Putamen (tissue), 1 donor: ENCODE measurements at regions not wholly inside any gene's neighbourhood (a gene's known extent, or its start where the extent isn't known, plus 50 kb on each side); places are given as distances from the start of the nearest gene placed in this dataset.
A peak's percentile ranks its signal among the peaks of the same experiment; 100 is the strongest.
"Not testable (repeated sequence)": the region's sequence is repeated elsewhere in the genome, so short reads cannot be mapped to it uniquely, and the experiment has no call there.

ENCODE experiments used
- DNase-seq: peaks from one replicate; pipeline ENCODE4 v3.0.0-alpha.2; 2016; ENCODE audit warnings: low spot score

GRCh38 chr1:218494449-218494852 lies 149.3 kb downstream of the TGFB2 start:
- no peak for DNase-seq

DNA sequence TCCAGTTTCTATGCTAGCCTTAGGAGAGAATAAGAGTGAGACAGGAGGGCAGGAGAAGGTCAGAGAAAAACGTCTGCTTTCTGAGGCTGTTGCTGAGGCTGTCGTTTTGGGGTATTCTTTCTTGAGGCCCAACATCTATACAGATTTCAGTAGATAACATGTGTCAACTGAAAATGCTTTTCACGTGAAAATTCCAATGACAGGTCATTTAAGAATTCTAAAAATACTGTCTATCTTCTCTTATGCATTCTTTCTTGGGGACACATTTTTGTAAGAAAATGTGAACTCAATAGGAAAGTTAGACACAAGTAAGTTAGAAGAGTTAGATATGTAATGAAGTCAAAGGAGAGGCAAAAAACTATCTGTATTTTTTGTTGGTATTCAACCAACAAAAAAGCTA lies 150.8 kb downstream of the TGFB2 start:
- DNase-seq: no peak

DNA sequence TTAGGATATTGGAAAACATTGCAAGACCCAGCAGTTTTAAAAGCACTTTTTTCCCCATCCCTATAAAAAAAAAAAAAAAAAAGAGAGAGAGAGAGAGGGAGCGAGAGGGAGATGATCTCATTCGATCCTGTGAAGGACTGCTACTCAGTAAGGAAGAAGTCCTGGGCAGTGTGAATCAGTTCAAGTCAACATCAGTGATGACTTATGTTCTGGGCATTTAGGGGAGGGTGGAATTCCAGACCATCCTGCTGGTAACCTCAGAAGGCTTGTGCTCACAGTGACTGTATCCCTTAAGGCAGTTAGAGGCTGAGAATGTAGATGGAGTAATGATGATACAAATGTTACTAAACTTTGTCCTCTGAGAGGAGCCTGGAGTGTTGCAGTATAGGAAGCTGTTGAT lies 151.4 kb downstream of the TGFB2 start:
- no peak for DNase-seq

- DNase-seq: no peak
Observed at GRCh38 chr1:218498056-218498938, 153.2 kb downstream of the TGFB2 start.

DNA sequence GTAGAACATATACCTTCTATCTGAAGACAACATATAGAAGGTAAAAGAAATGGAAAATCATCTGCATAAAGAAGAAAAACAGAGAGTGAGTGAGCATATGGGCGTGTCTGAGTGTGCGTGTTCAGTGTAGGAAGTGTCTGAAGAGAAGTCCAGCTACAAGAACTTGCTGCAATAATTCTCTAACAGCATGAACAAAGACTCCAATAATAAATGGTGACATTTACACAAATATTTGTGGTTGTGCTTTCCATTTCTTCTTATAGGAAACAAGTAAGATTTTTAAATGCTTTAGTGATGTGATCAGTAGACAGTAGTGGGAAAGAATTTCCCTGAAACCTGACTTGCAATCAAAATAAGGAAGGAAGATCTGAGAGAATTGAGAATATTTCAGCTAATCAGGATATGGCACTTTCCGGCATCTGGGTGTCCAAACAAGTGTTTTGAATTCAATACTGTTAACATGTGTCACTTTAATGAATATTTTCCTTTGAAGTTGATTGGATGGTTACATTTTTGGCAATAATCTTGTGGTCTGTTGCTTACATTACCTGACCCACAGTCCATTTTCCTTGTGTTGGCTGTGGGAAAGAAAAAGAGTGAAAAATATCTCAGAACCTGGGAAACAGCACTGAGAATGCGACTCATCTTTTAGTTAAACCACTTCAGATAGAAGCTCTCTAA lies 154.0 kb downstream of the TGFB2 start:
- DNase-seq: no peak

DNA sequence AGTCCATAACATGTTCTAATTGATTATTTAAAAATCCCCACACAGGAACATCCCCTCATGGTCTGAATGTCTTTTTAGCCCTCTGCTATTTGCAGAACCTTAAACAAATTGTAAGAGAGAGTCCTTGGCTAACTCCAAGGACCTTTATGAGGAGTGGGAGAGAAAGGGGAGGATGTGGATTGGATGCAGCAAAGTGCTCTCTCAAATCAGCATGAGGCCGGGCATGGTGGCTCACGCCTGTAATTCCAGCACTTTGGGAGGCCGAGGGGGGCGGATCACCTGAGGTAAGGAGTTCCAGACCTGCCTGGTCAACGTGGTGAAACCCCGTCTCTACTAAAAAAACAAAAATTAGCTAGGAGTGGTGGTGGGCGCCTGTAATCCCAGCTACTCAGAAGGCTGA lies 154.8 kb downstream of the TGFB2 start:
- DNase-seq: no peak

- DNase-seq: no peak
Observed at GRCh38 chr1:218501161-218501560, 156.0 kb downstream of the TGFB2 start.

DNA sequence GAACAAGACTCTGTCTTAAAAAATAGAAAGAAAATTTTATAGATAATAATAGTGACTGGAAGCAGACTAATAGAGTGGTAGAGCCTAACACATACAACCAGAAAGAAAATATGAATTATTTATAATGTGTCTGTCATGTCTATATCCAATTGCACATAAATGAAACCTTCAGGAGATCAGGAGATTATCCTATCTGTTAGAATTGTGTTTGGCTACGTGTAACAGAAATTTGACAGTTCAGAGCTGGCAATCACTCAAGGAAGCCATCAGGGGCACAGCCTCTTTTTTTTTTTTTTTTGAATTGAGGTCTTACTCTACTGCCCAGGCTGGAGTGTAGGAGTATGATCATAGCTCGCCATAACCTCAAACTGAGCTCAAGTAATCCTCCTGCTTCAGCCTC lies 157.2 kb downstream of the TGFB2 start:
- DNase-seq: no peak

GRCh38 chr1:218503102-218503501 lies 158.0 kb downstream of the TGFB2 start:
- no peak for DNase-seq

DNA sequence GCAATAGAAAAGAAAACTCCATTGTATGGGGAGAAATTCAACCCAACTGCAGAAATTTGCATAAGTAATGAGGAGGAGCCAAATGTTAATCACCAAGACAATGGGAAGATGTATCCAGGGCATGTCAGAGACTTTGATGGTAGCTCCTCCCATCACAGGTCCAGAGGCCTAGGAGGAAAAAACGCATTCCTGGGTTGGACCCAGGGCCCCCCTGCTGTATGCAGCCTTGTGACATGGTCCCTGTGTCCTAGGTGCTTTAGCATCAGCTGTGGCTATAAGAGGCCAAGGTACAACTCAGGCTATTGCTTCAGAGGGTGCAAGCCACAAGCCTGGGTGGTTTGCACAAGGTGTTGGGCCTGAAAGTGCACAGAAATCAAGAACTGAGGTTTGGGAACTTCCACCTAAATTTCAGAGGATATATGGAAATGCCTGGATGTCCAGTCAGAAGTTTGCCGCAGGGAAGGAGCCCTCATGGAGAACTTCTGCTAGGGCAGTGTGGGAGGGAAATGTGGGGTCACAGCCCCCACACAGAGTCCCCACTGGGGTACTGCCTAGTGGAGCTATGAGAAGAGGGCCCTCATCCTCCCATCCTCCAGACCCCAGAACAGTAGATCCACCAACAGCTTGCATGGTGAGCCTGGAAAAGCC lies 162.3 kb downstream of the TGFB2 start:
- no peak for DNase-seq

GRCh38 chr1:218510153-218510772 lies 165.1 kb downstream of the TGFB2 start:
- no peak for DNase-seq

DNA sequence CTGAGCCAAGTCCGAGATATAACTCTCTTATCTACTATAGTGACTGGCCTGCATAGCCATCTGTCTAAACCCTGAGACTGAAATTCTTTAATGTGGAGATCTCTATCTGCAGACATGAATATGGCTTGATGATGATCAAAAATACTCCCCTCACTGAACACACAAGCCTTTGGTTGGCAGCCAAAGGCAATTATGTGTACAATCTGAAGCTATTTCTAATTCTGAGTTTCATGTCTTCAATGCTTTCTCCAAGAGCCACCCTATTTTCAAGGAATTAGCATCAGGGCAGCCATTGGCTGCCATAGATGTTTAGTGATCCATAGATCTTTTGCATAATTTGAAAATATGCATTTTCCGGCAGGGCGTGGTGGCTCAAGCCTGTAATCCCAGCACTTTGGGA lies 168.2 kb downstream of the TGFB2 start:
- DNase-seq: no peak

DNA sequence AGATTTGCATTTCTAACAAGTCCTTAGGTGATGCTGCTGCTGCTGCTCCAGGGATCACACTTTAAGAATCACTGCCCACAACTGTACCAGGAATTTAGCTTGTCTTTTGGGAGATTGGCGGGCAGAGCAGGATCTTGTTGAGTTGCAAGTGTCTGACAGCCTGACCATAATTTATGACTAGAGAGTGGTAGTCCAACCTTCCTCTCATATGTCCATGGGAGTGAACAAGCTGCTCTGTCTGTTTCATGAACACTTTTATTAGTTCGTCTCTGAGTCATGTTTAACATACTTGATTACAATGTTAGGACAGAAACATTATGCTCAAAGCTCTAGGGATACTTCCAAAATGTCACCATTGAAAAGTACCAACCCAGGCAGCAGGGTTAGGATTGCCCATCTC lies 169.6 kb downstream of the TGFB2 start:
- DNase-seq: no peak

GRCh38 chr1:218516526-218516925 lies 171.4 kb downstream of the TGFB2 start:
- DNase-seq: no peak

- no peak for DNase-seq
Observed at GRCh38 chr1:218517459-218517858, 172.3 kb downstream of the TGFB2 start.

- no peak for DNase-seq
Observed at GRCh38 chr1:218518216-218518740, 173.1 kb downstream of the TGFB2 start.

DNA sequence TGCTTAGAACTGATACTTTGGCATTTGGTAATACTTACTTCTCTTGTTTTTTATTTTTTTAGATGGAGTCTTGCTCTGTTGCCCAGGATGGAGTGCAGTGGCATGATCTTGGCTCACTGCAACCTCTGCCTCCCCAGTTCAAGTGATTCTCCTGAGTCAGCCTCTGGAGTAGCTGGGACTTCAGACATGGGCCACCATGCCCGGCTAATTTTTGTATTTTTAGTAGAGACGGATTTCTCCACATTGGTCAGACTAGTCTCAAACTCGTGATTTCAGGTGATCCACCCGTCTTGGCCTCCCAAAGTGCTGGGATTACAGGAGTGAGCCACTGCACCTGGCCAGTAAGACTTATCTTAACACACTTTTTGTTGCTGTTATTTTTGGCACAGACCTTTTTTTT lies 175.5 kb downstream of the TGFB2 start:
- DNase-seq: not testable (repeated sequence)

DNA sequence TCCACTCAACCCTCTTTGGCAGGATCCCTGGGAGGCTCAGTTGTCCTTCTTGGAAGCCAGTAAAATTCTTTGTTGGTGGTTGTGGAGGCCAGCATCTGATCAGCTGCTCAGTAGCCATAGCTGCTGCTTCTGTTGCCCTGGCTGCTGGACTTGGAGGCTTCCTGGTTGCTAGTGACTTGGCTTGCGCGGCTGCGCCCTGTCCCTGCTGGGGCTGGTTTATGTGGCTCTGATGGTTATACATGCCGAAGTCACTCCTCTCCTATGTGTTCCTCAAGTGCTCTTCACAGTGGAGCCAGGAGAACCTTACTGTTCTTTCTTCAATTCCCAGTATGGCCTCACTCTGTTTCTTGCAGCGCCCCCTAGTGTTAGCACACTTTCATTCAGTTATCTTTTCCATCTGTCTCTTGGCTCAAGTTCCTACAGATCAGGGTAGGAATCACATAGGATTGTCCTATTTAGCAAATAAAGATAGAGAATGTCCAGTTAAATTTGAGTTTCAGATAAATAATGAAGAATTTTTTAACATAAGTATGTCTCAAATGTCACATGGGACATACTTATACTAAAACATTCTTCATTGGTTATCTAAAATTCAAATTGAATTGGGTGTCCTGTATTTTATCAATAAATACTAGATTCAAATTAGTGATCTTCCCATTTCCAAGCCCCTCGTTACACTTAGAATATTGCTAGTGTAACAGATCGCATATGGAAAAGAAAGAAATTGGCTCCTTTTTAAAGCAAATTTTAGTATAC lies 176.5 kb downstream of the TGFB2 start:
- DNase-seq: peak; percentile 5

DNA sequence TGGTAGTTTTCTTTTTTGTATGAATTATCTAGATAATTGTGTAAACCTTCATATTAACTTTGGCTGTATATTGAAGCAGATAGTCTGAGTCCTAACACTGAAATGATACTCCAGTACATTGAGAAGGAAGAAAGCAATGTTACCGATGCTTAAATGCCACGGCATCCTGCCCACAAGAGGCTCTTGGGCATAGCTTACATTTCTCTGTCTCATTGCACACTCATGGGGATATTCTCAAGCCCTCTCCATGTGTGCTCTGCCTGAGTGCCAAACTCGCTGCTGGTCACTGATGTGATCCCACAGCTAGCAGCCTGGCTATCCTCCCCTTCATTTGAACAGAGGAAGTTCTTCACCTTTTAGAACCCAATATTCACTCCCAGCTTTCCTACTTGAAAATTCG lies 179.4 kb downstream of the TGFB2 start:
- no peak for DNase-seq

DNA sequence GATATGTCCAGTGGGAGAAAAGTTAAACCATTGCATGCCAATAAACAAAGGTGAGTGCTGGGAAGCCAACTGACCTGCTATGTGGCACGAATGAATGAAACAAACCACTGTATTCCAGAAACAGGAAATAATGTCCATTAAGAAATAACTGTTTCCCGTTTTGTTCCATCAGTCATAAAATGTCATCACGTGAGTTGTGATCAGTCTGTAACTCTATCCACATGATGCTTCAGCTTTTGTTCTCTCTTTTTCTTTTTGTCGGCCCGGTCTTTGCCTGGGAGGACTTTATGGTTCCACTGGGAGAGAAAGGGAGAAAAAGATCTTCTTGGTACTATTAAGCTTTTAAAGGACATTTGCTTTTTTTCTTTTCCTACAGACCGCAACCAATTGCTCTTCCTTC lies 179.9 kb downstream of the TGFB2 start:
- DNase-seq: no peak

GRCh38 chr1:218525451-218526197 lies 180.5 kb downstream of the TGFB2 start:
- DNase-seq: no peak
